IMR-90 (cell line): ENCODE measurements at regions not wholly inside any gene's neighbourhood (a gene's known extent, or its start where the extent isn't known, plus 50 kb on each side); places are given as distances from the start of the nearest gene placed in this dataset.

ENCODE experiments used
- ATAC-seq: fragments of 200-7000 bp; cut with Tn5 transposase; 2 replicates; pipeline ENCODE4 v1.9.1; 2020; ENCODE audit warnings: low read depth, mild to moderate bottlenecking, moderate library complexity
- BruUV-seq: library from RNA; stranded (reverse); fragments of 400-500 nt; replicated peaks from 2 replicates; lab custom pipeline; 2021; lab: Mats Ljungman, UMichigan
- CTCF ChIA-PET: fragments of 300-600 bp; formaldehyde crosslinking; extraction: SDS; loops from one replicate; lab custom pipeline; 2021; ENCODE audit warnings: antibody characterized with exemption; lab: Yijun Ruan, JAX
- POLR2A ChIA-PET: fragments of 300-600 bp; sonication (Branson Sonifier 250); formaldehyde crosslinking; loops from one replicate; lab custom pipeline; 2022; ENCODE audit warnings: antibody characterized with exemption; ENCODE audit not compliant: unreplicated experiment; lab: Charles Lee
- DNase-seq: peaks from one replicate; pipeline ENCODE4 v3.0.0; 2013
- H2AFZ ChIP-seq: replicated peaks from 2 replicates; pipeline ENCODE3; 2013; ENCODE audit warnings: low read length, mild to moderate bottlenecking; ENCODE audit not compliant: poor library complexity
- H2AK5ac ChIP-seq: 2 replicates; pipeline ENCODE4 v1.6.1; 2013; ENCODE audit warnings: low read depth, low read length, inconsistent platforms
- H2AK9ac ChIP-seq: replicated peaks from 2 replicates; pipeline ENCODE3; 2013; ENCODE audit warnings: mild to moderate bottlenecking, low read depth, low read length, moderate library complexity; ENCODE audit not compliant: poor library complexity
- H2BK120ac ChIP-seq: 2 replicates; pipeline ENCODE4 v1.6.1; 2013; ENCODE audit warnings: low read depth, low read length, inconsistent platforms
- H2BK15ac ChIP-seq: 3 replicates; pipeline ENCODE4 v1.6.1; 2013; ENCODE audit warnings: low read depth, low read length, inconsistent platforms
- H2BK20ac ChIP-seq: 2 replicates; pipeline ENCODE4 v1.6.1; 2013; ENCODE audit warnings: low read depth, mild to moderate bottlenecking, inconsistent platforms, low read length, moderate library complexity
- H2BK5ac ChIP-seq: 2 replicates; pipeline ENCODE4 v1.6.1; 2013; ENCODE audit warnings: mild to moderate bottlenecking, low read depth, low read length, inconsistent platforms; ENCODE audit not compliant: poor library complexity, severe bottlenecking
- H3K14ac ChIP-seq: replicated peaks from 2 replicates; pipeline ENCODE4 v1.6.1; 2013; ENCODE audit warnings: low read depth, low read length, inconsistent platforms
- H3K18ac ChIP-seq: 2 replicates; pipeline ENCODE4 v1.6.1; 2013; ENCODE audit warnings: low read depth, low read length, control low read depth
- H3K23ac ChIP-seq: 2 replicates; pipeline ENCODE4 v1.6.1; 2013; ENCODE audit warnings: low read depth, low read length, inconsistent platforms
- H3K27ac ChIP-seq: 2 replicates; pipeline ENCODE4 v1.5.1; 2013; ENCODE audit warnings: mild to moderate bottlenecking, control low read depth, low read length; ENCODE audit not compliant: insufficient read depth
- H3K27me3 ChIP-seq: 2 replicates; pipeline ENCODE4 v1.6.1; 2013; ENCODE audit warnings: low read length; ENCODE audit not compliant: control insufficient read depth, insufficient read depth
- H3K36me3 ChIP-seq: 2 replicates; pipeline ENCODE4 v1.6.1; 2013; ENCODE audit warnings: low read length, mixed read lengths; ENCODE audit not compliant: control insufficient read depth, insufficient read depth
- H3K4ac ChIP-seq: 2 replicates; pipeline ENCODE4 v1.6.1; 2013; ENCODE audit warnings: low read depth, low read length, inconsistent platforms
- H3K4me1 ChIP-seq: 2 replicates; pipeline ENCODE4 v1.6.1; 2013; ENCODE audit warnings: low read length, mixed read lengths; ENCODE audit not compliant: control insufficient read depth, insufficient read depth
- H3K4me2 ChIP-seq: 2 replicates; pipeline ENCODE4 v1.6.1; 2013; ENCODE audit warnings: low read depth, mild to moderate bottlenecking, control low read depth, low read length, moderate library complexity
- H3K4me3 ChIP-seq: 2 replicates; pipeline ENCODE4 v1.5.1; 2013; ENCODE audit warnings: low read depth, mild to moderate bottlenecking, control low read depth, low read length, moderate library complexity; ENCODE audit not compliant: insufficient read depth
- H3K56ac ChIP-seq: 2 replicates; pipeline ENCODE4 v1.6.1; 2013; ENCODE audit warnings: low read length, inconsistent platforms; ENCODE audit not compliant: insufficient read depth; ENCODE audit errors: extremely low read depth
- H3K79me1 ChIP-seq, 2 experiments: 2 replicates each; pipeline ENCODE4 v1.6.1; 2013; ENCODE audit warnings: low read length in 2 of 2, inconsistent platforms in 1 of 2, low read depth in 1 of 2
- H3K9ac ChIP-seq: 2 replicates; pipeline ENCODE4 v1.6.1; 2013; ENCODE audit warnings: low read depth, low read length, control low read depth
- H3K9me1 ChIP-seq: 2 replicates; pipeline ENCODE4 v1.6.1; 2013; ENCODE audit warnings: low read length, inconsistent platforms; ENCODE audit not compliant: insufficient read depth
- H3K9me3 ChIP-seq: 2 replicates; pipeline ENCODE4 v1.6.1; 2013; ENCODE audit warnings: low read length; ENCODE audit not compliant: control insufficient read depth, insufficient read depth
- H4K20me1 ChIP-seq: 2 replicates; pipeline ENCODE4 v1.6.1; 2013; ENCODE audit warnings: low read length, inconsistent platforms; ENCODE audit not compliant: insufficient read depth
- H4K5ac ChIP-seq: 2 replicates; pipeline ENCODE4 v1.6.1; 2013; ENCODE audit warnings: mild to moderate bottlenecking, low read depth, low read length, control low read depth
- H4K8ac ChIP-seq, 2 experiments: 2 replicates each; pipeline ENCODE4 v1.6.1; 2013; ENCODE audit warnings: low read depth in 2 of 2, low read length in 2 of 2, control low read depth in 1 of 2, inconsistent platforms in 1 of 2
- H4K91ac ChIP-seq: 2 replicates; pipeline ENCODE4 v1.6.1; 2013; ENCODE audit warnings: low read depth, low read length, inconsistent platforms; ENCODE audit not compliant: insufficient read depth
- BHLHE40 ChIP-seq: fragments of 150-350 bp; IDR thresholded peaks from 2 replicates; pipeline ENCODE4 v1.6.1; 2016; ENCODE audit warnings: mild to moderate bottlenecking, low read depth, low read length
- CEBPB ChIP-seq: IDR thresholded peaks from 2 replicates; pipeline ENCODE4 v1.6.1; 2012; ENCODE audit warnings: low read depth, low read length, improper control_type of control experiment
- CHD1 ChIP-seq: IDR thresholded peaks from 2 replicates; pipeline ENCODE4 v1.6.1; 2012; ENCODE audit warnings: low read depth, low read length, improper control_type of control experiment
- FOS ChIP-seq: fragments of 150-350 bp; IDR thresholded peaks from 2 replicates; pipeline ENCODE4 v1.6.1; 2016; ENCODE audit warnings: low read depth, low read length
- MAFK ChIP-seq: IDR thresholded peaks from 2 replicates; pipeline ENCODE4 v1.6.1; 2012; ENCODE audit warnings: low read depth, low read length, improper control_type of control experiment
- MAZ ChIP-seq: IDR thresholded peaks from 2 replicates; pipeline ENCODE4 v1.6.1; 2012; ENCODE audit warnings: low read depth, mild to moderate bottlenecking, low read length, improper control_type of control experiment, moderate library complexity, borderline replicate concordance
- MXI1 ChIP-seq: IDR thresholded peaks from 2 replicates; pipeline ENCODE4 v1.6.1; 2012; ENCODE audit warnings: low read depth, mild to moderate bottlenecking, low read length, moderate library complexity, borderline replicate concordance
- NFE2L2 ChIP-seq: fragments of 150-350 bp; IDR thresholded peaks from 2 replicates; pipeline ENCODE4 v1.6.1; 2016; ENCODE audit warnings: low read depth, mild to moderate bottlenecking, low read length
- POLR2A ChIP-seq: IDR thresholded peaks from 2 replicates; pipeline ENCODE4 v1.6.1; 2012; ENCODE audit warnings: mild to moderate bottlenecking, low read depth, low read length
- RAD21 ChIP-seq: IDR thresholded peaks from 2 replicates; pipeline ENCODE4 v1.6.1; 2012; ENCODE audit warnings: low read length, improper control_type of control experiment
- RCOR1 ChIP-seq: IDR thresholded peaks from 2 replicates; pipeline ENCODE4 v1.6.1; 2012; ENCODE audit warnings: mild to moderate bottlenecking, low read length, improper control_type of control experiment; ENCODE audit not compliant: insufficient replicate concordance
- RFX5 ChIP-seq: IDR thresholded peaks from 2 replicates; pipeline ENCODE4 v1.8.0; 2012; ENCODE audit warnings: low read depth, mild to moderate bottlenecking, low read length, moderate library complexity
- SMC3 ChIP-seq: fragments of 150-350 bp; IDR thresholded peaks from 2 replicates; pipeline ENCODE4 v1.6.1; 2016; ENCODE audit warnings: low read depth, mild to moderate bottlenecking, antibody characterized with exemption, low read length, moderate library complexity
- WGBS, 2 experiments: methylation state at CpG; one replicate each; pipeline versions ENCODE4 v1.1.5 to v1.1.7; 2013; ENCODE audit warnings: missing lambda C conversion rate in 2 of 2; ENCODE audit not compliant: insufficient read length in 1 of 2; ENCODE audit errors: extremely low coverage in 2 of 2; 5-methylcytosine and 5-hydroxymethylcytosine counted together
- dilution Hi-C: fragments of 300-500 bp; cut with HindIII; formaldehyde crosslinking; loops from one replicate; pipeline ENCODE4 v1.14.3; 2018; ENCODE audit warnings: low sequenced_read_pairs; ENCODE audit not compliant: unreplicated experiment
- in situ Hi-C: fragments of 300-500 bp; cut with MboI; formaldehyde crosslinking; loops from 3 replicates; pipeline ENCODE4 v1.14.3; 2019; ENCODE audit warnings: low sequenced_read_pairs, inconsistent platforms, mixed read lengths
- intact Hi-C: fragments of 100-400 bp; cut with micrococcal nuclease; formaldehyde crosslinking; loops from 2 replicates; pipeline ENCODE4 v1.10.0; 2022
- TF ChIP-seq, protein P1 (sequence below): fragments of 150-350 bp; IDR thresholded peaks from 2 replicates; pipeline ENCODE4 v1.6.1; 2017; ENCODE audit warnings: mild to moderate bottlenecking, antibody characterized with exemption, low read length, low read depth
- TF ChIP-seq, protein P2 (sequence below): conservative IDR thresholded peaks from 2 replicates; pipeline ENCODE4 v1.5.1; 2012; ENCODE audit warnings: mild to moderate bottlenecking, low read depth, low read length, improper control_type of control experiment
- TF ChIP-seq, protein P3 (sequence below): fragments of 150-350 bp; IDR thresholded peaks from 2 replicates; pipeline ENCODE4 v1.6.1; 2016; ENCODE audit warnings: low read depth, mild to moderate bottlenecking, low read length, moderate library complexity, borderline replicate concordance

DNA sequence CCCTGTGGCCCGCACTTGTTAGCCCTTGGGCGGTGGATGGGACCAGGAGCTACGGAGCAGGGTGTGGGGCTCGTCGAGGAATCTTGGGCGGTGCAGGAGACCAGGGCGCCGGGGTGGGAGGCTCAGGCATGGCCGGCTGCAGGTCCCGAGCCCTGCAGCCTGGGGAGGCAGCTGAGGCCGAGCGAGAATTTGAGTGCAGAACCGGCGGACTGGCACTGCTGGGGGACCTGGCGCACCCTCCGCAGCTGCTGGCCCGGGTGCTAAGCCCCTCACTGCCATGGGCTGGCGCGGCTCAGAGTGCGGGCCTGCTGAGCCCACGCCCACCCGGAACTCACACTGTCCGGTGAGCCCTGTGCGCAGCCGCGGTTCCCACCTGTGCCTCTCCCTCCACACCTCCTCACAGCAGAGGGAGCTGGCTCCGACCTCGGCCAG, 73.6 kb upstream of the TLL1 start:
- no peak overlapping the region for H2BK15ac ChIP-seq
- H4K5ac ChIP-seq, result no peak overlapping the region
- ChIA-PET CTCF (no interaction called here), POLR2A (no interaction called here)
- no peak overlapping the region for H2BK120ac ChIP-seq
- no peak overlapping the region for H3K56ac ChIP-seq
- intact Hi-C loops, result no loop called here
- no peak overlapping the region for H2AFZ ChIP-seq
- H4K91ac ChIP-seq, result no peak overlapping the region
- no peak overlapping the region for H4K8ac ChIP-seq
- H3K4me3 ChIP-seq, result no peak overlapping the region
- H2BK5ac ChIP-seq, result no peak overlapping the region
- H3K23ac ChIP-seq, result no peak overlapping the region
- H3K4me1 ChIP-seq, result no peaks in the 10 kb centered on the region
- TF ChIP-seq POLR2A (no peak), RAD21 (no peak), RFX5 (no peak), BHLHE40 (no peak), RCOR1 (no peak), MXI1 (no peak), MAZ (no peak), CHD1 (no peak), NFE2L2 (no peak), CEBPB (no peak), FOS (no peak), SMC3 (no peak), MAFK (no peak)
- TF ChIP-seq, protein P1, sequence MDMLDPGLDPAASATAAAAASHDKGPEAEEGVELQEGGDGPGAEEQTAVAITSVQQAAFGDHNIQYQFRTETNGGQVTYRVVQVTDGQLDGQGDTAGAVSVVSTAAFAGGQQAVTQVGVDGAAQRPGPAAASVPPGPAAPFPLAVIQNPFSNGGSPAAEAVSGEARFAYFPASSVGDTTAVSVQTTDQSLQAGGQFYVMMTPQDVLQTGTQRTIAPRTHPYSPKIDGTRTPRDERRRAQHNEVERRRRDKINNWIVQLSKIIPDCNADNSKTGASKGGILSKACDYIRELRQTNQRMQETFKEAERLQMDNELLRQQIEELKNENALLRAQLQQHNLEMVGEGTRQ, result no peak
- TF ChIP-seq, protein P2, sequence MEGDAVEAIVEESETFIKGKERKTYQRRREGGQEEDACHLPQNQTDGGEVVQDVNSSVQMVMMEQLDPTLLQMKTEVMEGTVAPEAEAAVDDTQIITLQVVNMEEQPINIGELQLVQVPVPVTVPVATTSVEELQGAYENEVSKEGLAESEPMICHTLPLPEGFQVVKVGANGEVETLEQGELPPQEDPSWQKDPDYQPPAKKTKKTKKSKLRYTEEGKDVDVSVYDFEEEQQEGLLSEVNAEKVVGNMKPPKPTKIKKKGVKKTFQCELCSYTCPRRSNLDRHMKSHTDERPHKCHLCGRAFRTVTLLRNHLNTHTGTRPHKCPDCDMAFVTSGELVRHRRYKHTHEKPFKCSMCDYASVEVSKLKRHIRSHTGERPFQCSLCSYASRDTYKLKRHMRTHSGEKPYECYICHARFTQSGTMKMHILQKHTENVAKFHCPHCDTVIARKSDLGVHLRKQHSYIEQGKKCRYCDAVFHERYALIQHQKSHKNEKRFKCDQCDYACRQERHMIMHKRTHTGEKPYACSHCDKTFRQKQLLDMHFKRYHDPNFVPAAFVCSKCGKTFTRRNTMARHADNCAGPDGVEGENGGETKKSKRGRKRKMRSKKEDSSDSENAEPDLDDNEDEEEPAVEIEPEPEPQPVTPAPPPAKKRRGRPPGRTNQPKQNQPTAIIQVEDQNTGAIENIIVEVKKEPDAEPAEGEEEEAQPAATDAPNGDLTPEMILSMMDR, result no peak
- TF ChIP-seq, protein P3, sequence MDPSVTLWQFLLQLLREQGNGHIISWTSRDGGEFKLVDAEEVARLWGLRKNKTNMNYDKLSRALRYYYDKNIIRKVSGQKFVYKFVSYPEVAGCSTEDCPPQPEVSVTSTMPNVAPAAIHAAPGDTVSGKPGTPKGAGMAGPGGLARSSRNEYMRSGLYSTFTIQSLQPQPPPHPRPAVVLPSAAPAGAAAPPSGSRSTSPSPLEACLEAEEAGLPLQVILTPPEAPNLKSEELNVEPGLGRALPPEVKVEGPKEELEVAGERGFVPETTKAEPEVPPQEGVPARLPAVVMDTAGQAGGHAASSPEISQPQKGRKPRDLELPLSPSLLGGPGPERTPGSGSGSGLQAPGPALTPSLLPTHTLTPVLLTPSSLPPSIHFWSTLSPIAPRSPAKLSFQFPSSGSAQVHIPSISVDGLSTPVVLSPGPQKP, result no peak
- no peak overlapping the region for H2AK9ac ChIP-seq
- H3K9me1 ChIP-seq, result no peaks in the 10 kb centered on the region
- ATAC-seq (no peak), DNase-seq (no peak)
- H3K18ac ChIP-seq, result no peak overlapping the region
- H3K27me3 ChIP-seq, result no peaks in the 10 kb centered on the region
- no peak overlapping the region for H3K14ac ChIP-seq
- 0 out of 2 replicates have a peak, but pooled peaks cover 8% of the 10 kb centered on the region for H3K9me3 ChIP-seq
- no peak overlapping the region for H2BK20ac ChIP-seq
- in situ Hi-C loops, result no loop called here
- BruUV-seq, result no TSS peak
- 79% methylated on average over 20 of the region's 28 CpGs; no CpG with 5 or more reads in 1 of the 2 experiments for WGBS, 2 experiments
- no peak overlapping the region for H3K4ac ChIP-seq
- H3K4me2 ChIP-seq, result no peak overlapping the region
- dilution Hi-C loops, result no loop called here
- no peak overlapping the region for H2AK5ac ChIP-seq
- H3K79me1 ChIP-seq, result no peaks in the 10 kb centered on the region
- H3K36me3 ChIP-seq, result no peaks in the 10 kb centered on the region
- H4K20me1 ChIP-seq, result no peaks in the 10 kb centered on the region
- H3K27ac ChIP-seq, result no peak overlapping the region
- no peak overlapping the region for H3K9ac ChIP-seq
